ENCODE measurements at regions not wholly inside any gene's neighbourhood (a gene's known extent, or its start where the extent isn't known, plus 50 kb on each side); places are given as distances from the start of the nearest gene placed in this dataset.

GRCh38 chr3:21237638-21238037 lies 513.4 kb downstream of the ZNF385D start:
- no peak for TF ChIP-seq CTCF (IDR thresholded peaks at IDR 0.05)
- TF ChIP-seq POLR2A (IDR thresholded peaks at IDR 0.05) = no peak

Data from vagina (tissue), 2 donors.